GM19025 (cell line): ENCODE measurements at regions not wholly inside any gene's neighbourhood (a gene's known extent, or its start where the extent isn't known, plus 50 kb on each side); places are given as distances from the start of the nearest gene placed in this dataset.
"Not testable (repeated sequence)": the region's sequence is repeated elsewhere in the genome, so short reads cannot be mapped to it uniquely, and the experiment has no call there.

ENCODE experiments used
- ATAC-seq: cut with Tn5 transposase; IDR thresholded peaks from one replicate; pipeline ENCODE4 v1.9.1; 2021; ENCODE audit warnings: mild to moderate bottlenecking, low read depth, moderate library complexity; ENCODE audit not compliant: unreplicated experiment

GRCh38 chr6:4658486-4658885, 117.7 kb upstream of the CDYL start:
- no peak for ATAC-seq

GRCh38 chr6:4656106-4656505, 120.1 kb upstream of the CDYL start:
- ATAC-seq, result no peak

- ATAC-seq, result no peak
Measured at GRCh38 chr6:4655196-4656025, 120.8 kb upstream of the CDYL start.

GRCh38 chr6:4653141-4653540, 123.1 kb upstream of the CDYL start:
- ATAC-seq, result no peak

GRCh38 chr6:4651831-4652467, 124.3 kb upstream of the CDYL start:
- ATAC-seq, result no peak

DNA sequence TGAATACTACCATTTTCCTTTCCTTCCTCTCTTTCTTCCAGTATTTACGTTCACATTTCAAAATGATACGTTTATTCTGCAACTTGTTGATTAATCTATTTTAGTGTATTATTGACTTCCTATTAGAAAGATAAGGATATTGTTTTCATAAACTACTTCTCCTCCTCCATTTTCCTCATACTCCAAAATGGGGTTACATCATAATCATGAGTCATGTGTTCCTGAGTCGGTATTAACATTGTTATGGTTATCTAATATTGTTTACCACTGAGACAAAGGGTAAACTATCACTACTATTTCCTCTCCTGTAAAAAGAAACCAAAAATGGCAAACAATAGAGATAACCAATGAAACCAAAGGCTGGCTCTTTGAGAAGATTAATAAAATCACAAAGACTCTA, 126.5 kb upstream of the CDYL start:
- no peak for ATAC-seq

- no peak for ATAC-seq
Measured at GRCh38 chr6:4647414-4648365, 128.5 kb upstream of the CDYL start.

DNA sequence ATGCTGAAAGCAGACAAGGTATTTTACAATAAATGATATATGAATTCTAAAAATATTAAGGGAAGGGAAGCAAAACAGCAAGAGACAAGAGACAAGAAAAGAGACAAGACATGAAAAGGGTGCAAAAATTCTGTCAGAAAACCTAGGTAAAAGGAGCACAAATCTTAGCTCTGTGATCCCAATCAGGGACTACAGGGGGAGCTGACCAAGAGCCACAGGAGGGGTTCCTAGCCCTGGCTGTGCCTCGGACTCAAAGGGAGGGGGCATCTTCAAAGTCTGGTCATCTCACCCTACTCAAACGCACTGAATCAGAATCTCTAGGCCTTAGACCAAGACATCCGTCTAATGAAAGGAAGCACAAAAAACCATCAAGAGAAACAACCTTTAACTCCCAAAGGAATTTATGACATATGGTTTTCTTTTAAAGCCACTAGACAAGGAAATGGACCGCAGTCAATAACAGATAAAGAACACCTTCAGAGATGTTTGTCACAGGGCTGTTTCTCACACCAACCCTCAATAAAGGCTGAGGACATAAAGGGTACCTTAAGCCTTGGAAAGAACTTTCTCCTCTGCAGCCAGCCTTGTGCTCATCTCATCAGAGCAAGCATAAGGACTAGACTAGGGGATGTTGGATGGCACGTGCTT, 130.4 kb upstream of the CDYL start:
- no peak for ATAC-seq

- ATAC-seq, result no peak
Measured at GRCh38 chr6:4644996-4645395, 131.2 kb upstream of the CDYL start.

DNA sequence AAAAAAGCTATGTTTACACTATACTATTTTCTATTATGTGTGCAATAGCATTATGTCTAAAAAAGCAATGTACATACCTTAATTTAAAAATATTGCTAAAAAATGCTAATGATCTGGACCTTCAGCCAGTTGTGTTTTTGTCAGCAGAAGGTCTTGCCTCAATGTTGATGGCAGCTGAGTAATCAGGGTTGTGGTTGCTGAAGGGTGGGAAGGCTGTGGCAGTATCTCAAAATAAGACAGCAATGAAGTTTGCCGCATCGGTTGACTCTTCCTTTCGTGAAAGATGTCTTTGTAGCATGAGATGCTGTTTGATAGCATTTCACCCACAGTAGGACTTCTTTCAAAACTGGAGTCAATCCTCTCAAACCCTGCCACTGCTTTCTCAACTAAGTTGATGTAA, 134.7 kb upstream of the CDYL start:
- ATAC-seq, result no peak

DNA sequence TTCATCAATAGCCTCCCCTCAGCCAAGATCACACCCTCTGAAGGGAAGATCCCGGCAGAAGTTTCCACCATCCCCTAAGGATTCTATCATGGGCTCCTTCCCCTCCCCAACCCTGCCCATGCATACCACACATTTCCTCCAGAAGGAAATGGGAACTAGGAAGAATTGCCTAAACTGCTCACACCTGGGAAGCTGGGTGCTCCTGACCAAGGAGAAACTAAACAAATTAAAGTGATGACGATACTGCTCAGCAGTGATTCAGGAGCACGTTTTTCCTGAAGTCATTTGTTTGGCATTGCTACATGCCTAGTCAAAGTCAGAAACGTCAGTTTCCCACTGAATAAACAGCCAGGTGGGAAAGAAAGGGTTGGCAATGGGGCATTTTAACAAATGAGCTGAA, 136.1 kb upstream of the CDYL start:
- ATAC-seq, result no peak

GRCh38 chr6:4638641-4639040, 137.6 kb upstream of the CDYL start:
- ATAC-seq, result no peak

DNA sequence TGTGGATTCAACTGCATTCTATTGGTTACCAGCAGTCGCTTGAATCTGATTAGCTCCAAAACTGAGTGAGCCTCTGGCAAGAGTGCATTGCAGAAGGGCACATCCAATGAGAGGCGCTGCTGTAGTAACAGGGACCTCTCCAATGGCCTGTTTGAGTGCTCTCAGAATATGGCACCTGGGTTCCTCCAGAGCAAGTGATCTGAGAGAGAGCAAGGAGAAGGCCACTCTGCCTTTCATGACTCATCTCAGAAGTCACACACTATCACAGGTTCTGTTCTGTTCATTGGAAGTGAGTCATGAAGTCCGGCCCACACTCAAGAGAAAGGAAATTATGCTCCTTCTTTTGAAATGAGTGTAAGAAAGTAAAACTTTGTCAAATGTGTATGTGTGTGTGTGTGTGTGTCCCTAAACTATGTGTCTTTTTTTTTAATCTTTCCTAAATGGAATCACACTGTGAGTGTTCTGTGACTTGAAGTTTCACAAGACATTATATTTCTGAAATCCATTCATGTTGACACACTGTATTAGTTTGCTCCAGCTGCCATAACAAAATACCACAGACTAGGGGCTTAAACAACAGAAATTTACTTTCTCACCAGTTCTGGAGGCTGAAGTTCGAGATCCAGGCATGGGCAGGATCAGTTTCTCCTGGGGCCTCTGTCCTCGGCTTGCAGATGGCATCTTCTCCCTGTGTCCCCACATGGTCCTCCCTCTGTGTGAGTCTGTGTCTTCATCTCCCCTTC, 138.3 kb upstream of the CDYL start:
- no peak for ATAC-seq

GRCh38 chr6:4636881-4637224, 139.4 kb upstream of the CDYL start:
- ATAC-seq, result no peak

- ATAC-seq, result no peak
Measured at GRCh38 chr6:4636191-4636880, 139.9 kb upstream of the CDYL start.

DNA sequence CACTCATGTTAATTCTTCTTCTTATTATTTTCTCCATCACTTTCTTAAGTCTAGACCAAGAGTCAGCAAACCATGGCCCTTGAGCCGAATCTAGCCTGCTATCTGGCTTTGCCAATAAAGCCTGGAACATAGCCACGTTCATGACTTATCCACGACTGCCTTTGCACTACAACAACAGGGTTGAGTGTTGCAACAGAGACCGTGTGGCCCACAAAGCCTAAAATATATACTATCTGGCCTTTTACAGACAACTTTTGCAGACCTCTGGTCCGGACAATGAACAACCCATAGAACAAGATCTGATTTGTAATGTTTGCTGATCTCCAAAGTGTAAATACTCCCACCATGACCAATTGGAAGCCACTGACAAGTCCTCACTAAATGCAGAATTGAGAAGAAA, 140.5 kb upstream of the CDYL start:
- ATAC-seq, result no peak

DNA sequence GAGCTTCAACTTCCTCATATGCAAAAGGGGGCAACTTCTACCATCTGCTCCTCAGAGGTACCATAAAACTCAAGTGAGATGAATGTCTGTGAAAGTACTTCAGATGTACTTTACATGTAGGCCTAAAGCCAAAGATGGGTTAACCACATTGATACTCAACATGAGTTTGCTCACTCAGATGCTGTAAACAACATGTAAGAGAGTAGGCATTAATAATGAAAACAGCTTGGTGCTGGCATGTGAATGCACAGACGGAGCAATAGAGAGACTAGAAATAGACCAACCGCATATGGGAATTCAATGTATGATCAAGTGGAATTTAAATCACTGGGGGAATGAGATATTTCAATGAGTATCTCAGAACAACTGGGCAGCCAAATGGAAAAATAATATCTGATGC, 143.8 kb upstream of the CDYL start:
- ATAC-seq, result no peak

- ATAC-seq, result not testable (repeated sequence)
Measured at GRCh38 chr6:4629789-4630188, 146.4 kb upstream of the CDYL start.

GRCh38 chr6:4625557-4625956, 150.6 kb upstream of the CDYL start:
- no peak for ATAC-seq
